ENCODE measurements at regions not wholly inside any gene's neighbourhood (a gene's known extent, or its start where the extent isn't known, plus 50 kb on each side); places are given as distances from the start of the nearest gene placed in this dataset.

DNA sequence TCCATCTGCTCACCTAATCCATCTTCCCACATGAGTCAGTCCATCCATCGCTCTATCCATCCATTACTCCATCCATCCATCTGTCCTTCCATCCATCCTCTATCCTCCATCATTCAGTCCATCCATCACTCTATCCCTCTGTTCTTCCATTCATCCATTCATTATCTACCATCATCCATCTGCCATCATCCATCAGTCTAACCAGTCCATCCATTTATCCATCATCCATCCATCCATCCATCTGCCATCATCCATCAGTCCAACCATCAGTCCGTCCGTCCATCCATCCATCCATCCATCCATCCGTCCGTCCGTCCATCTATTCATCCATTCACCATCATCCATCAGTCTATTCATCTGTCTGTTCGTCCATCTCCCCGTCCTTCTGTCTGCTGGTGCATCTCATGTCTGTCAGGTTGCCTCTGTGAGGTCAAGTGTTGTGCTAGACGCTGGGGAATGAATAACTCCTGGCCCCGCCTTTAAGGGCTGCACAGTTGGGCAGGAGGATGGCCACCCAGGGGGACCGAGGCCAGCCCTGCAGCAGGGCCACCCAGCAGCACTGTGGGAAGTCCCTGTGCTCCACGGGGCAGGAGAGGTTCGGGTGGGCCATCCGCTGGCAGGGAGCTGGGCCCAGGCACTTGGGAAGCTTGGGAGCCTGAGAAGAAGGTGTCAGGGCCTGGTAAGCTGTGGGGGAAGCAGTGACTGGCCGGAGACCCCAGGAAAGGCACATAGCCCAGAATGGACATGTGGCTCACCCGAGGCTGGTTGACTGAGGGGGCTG, 137.1 kb downstream of the CTTN start:
- Mint-ChIP-seq H3K9me3 (ENCODE audit: insufficient read depth) (no peaks in the 10 kb centered on the region), H3K4me1 (ENCODE audit: low read depth) (no peaks in the 10 kb centered on the region), H3K27ac (no peak overlapping the region), H3K4me3 (no peak overlapping the region), H3K27me3 (ENCODE audit: low read depth) (no peaks in the 10 kb centered on the region), H3K36me3 (ENCODE audit: low read depth) (no peaks in the 10 kb centered on the region)
- DNase-seq: no peak
- no peak for ATAC-seq
- ChIA-PET CTCF (no interaction called here), POLR2A (no interaction called here)

- H3K27me3 Mint-ChIP-seq (ENCODE audit: low read depth): no peaks in the 10 kb centered on the region
- POLR2A ChIA-PET: no interaction called here
Measured at GRCh38 chr11:70536051-70536877, 137.9 kb downstream of the CTTN start.

DNA sequence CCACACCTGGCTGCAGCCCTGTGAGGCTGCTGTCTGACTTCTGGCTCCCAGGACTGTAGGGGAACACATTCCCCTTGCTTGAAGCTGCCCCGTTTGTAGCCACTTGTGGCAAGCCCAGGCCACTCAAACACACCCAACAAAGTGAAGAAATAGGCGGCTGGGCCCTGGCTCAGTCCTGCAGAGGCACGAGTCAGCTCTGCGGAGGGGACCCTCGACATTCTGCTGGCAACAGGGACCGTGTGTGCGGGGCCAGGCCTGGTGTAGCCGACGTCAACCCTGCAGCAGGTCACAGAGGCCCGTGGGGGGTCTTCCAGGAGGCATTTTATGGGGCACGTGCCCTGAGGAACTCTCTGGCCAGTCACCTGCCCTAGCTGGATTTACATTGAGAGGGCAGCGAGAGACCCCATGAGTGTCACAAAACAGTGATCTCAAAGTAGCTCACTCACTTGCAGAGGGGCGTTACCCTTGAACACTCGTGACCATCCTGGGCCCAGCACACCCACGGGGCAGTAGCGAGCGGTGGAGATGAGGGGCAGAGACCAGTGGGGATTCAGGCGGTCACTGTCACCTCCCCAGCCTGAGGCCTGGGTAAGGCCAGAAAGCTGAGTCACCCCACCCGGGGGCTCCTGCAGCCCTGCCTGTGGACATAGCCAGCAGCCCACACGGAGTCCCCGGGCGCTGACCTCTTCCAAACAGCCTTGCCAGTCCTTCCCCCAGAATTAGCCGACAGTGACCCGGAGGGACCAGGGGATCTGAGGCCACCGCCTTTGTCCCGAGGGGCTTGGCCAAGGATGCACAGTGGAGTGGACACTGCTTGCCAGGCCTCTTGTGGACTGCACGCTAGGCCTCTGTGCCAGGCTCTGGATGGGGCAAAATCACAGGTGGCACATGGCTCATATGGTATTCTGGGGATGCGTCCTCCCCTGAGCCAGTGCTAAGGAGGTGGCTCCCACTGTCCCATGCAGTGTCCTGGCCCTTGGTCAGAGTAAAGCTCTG, 139.5 kb downstream of the CTTN start:
- Mint-ChIP-seq H3K4me1 (ENCODE audit: low read depth) (no peaks in the 10 kb centered on the region), H3K36me3 (ENCODE audit: low read depth) (no peaks in the 10 kb centered on the region), H3K9me3 (ENCODE audit: insufficient read depth) (no peaks in the 10 kb centered on the region), H3K27me3 (ENCODE audit: low read depth) (no peaks in the 10 kb centered on the region), H3K4me3 (no peak overlapping the region), H3K27ac (no peak overlapping the region)
- ATAC-seq (no peak), DNase-seq (no peak)
- POLR2A ChIA-PET: no interaction called here
- CTCF ChIA-PET: no interaction called here

More at GRCh38 chr11:70536051-70536877, 137.9 kb downstream of the CTTN start:
- H3K27ac Mint-ChIP-seq: no peak overlapping the region
- DNase-seq: no peak
- H3K36me3 Mint-ChIP-seq (ENCODE audit: low read depth): no peaks in the 10 kb centered on the region
- H3K4me3 Mint-ChIP-seq: no peak overlapping the region
- CTCF ChIA-PET: no interaction called here
- H3K4me1 Mint-ChIP-seq (ENCODE audit: low read depth): no peaks in the 10 kb centered on the region
- H3K9me3 Mint-ChIP-seq (ENCODE audit: insufficient read depth): no peaks in the 10 kb centered on the region
- no peak for ATAC-seq

GRCh38 chr11:70538641-70539359, 140.5 kb downstream of the CTTN start:
- H3K4me3 Mint-ChIP-seq: no peak overlapping the region
- no peak for ATAC-seq
- H3K9me3 Mint-ChIP-seq (ENCODE audit: insufficient read depth): no peaks in the 10 kb centered on the region
- no peaks in the 10 kb centered on the region for H3K27me3 Mint-ChIP-seq (ENCODE audit: low read depth)
- POLR2A ChIA-PET: no interaction called here
- no peaks in the 10 kb centered on the region for H3K36me3 Mint-ChIP-seq (ENCODE audit: low read depth)
- CTCF ChIA-PET: no interaction called here
- no peak overlapping the region for H3K27ac Mint-ChIP-seq
- no peaks in the 10 kb centered on the region for H3K4me1 Mint-ChIP-seq (ENCODE audit: low read depth)
- DNase-seq: no peak

DNA sequence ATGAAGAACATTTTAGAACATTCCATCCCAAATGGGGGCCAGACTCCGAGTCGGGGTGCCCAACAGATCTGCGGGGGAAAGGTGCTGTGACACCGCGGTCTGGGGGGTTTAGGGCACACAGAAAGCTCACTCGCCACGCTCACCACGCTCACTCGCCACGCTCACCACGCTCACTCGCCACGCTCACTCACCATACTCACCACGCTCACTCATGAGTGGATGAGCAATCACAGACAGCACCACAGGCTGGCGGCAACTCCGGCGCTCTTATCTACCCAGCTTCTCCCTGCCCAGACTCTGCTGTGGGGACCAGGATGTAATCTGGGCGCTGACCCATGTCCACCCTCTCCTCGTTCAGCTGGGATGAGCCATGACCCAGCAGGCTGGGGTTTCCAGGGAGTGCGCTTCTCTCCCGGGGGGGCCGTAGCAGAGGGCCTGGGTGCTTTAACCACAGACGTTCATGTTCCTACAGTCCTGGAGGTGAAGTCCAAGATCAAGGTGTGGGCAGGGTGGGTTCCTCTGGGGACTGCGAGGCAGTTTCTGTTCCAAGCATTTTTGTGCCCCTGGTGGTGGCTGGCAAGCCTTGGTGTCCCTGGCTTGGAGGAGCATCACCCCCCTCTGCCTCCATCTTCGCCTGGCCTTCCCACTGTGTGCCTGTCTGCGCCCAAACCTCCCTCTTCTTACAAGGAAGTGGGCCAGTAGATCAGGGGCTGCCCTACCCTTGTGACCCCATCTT, 141.2 kb downstream of the CTTN start:
- H3K27ac Mint-ChIP-seq: no peak overlapping the region
- H3K9me3 Mint-ChIP-seq (ENCODE audit: insufficient read depth): no peaks in the 10 kb centered on the region
- H3K27me3 Mint-ChIP-seq (ENCODE audit: low read depth): no peaks in the 10 kb centered on the region
- CTCF ChIA-PET: no interaction called here
- ATAC-seq (no peak), DNase-seq (no peak)
- H3K4me3 Mint-ChIP-seq: no peak overlapping the region
- no peaks in the 10 kb centered on the region for H3K36me3 Mint-ChIP-seq (ENCODE audit: low read depth)
- POLR2A ChIA-PET: no interaction called here
- H3K4me1 Mint-ChIP-seq (ENCODE audit: low read depth): no peaks in the 10 kb centered on the region

DNA sequence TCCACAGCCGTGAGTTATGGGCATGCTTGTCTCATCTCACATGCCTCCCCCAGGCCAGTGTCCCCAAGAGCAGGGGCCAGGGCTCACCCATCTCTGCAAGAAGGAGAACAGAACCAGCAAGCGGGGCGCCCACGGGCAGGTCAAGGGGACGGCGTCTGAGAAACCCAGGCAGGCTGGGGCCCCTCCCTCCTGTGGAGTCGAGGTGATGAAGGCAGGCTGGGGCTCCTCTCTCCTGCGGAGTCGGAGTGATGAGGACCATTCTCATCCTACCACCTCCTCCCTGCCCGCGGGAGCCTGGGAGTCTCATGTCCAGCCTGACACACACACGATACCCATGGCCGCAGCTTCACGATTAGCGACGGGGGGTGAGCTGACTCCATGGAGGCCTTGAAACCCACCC, 141.9 kb downstream of the CTTN start:
- no peak overlapping the region for H3K4me3 Mint-ChIP-seq
- DNase-seq (no peak), ATAC-seq (no peak)
- H3K9me3 Mint-ChIP-seq (ENCODE audit: insufficient read depth): no peaks in the 10 kb centered on the region
- ChIA-PET CTCF (no interaction called here), POLR2A (no interaction called here)
- H3K27ac Mint-ChIP-seq: no peak overlapping the region
- H3K36me3 Mint-ChIP-seq (ENCODE audit: low read depth): no peaks in the 10 kb centered on the region
- no peaks in the 10 kb centered on the region for H3K4me1 Mint-ChIP-seq (ENCODE audit: low read depth)
- no peaks in the 10 kb centered on the region for H3K27me3 Mint-ChIP-seq (ENCODE audit: low read depth)

- H3K4me3 Mint-ChIP-seq: no peak overlapping the region
- no peaks in the 10 kb centered on the region for H3K36me3 Mint-ChIP-seq (ENCODE audit: low read depth)
- ATAC-seq: no peak
- H3K4me1 Mint-ChIP-seq (ENCODE audit: low read depth): no peaks in the 10 kb centered on the region
- H3K27ac Mint-ChIP-seq: no peak overlapping the region
- H3K9me3 Mint-ChIP-seq (ENCODE audit: insufficient read depth): no peaks in the 10 kb centered on the region
- no peak for DNase-seq
- POLR2A ChIA-PET: no interaction called here
- CTCF ChIA-PET: no interaction called here
- no peaks in the 10 kb centered on the region for H3K27me3 Mint-ChIP-seq (ENCODE audit: low read depth)
Measured at GRCh38 chr11:70541176-70541575, 142.8 kb downstream of the CTTN start.

- no peak overlapping the region for H3K27ac Mint-ChIP-seq
- no peak for DNase-seq
- no peak overlapping the region for H3K4me3 Mint-ChIP-seq
- H3K9me3 Mint-ChIP-seq (ENCODE audit: insufficient read depth): no peaks in the 10 kb centered on the region
- H3K36me3 Mint-ChIP-seq (ENCODE audit: low read depth): no peaks in the 10 kb centered on the region
- no peaks in the 10 kb centered on the region for H3K27me3 Mint-ChIP-seq (ENCODE audit: low read depth)
- ChIA-PET CTCF (no interaction called here), POLR2A (no interaction called here)
- no peak for ATAC-seq
- no peaks in the 10 kb centered on the region for H3K4me1 Mint-ChIP-seq (ENCODE audit: low read depth)
Measured at GRCh38 chr11:70541699-70542098, 143.4 kb downstream of the CTTN start.

- Mint-ChIP-seq H3K27ac (no peak overlapping the region), H3K36me3 (ENCODE audit: low read depth) (no peaks in the 10 kb centered on the region), H3K4me3 (no peak overlapping the region), H3K9me3 (ENCODE audit: insufficient read depth) (no peaks in the 10 kb centered on the region), H3K4me1 (ENCODE audit: low read depth) (no peaks in the 10 kb centered on the region), H3K27me3 (ENCODE audit: low read depth) (no peaks in the 10 kb centered on the region)
- CTCF ChIA-PET: no interaction called here
- POLR2A ChIA-PET: no interaction called here
- DNase-seq: no peak
- no peak for ATAC-seq
Measured at GRCh38 chr11:70542406-70542805, 144.1 kb downstream of the CTTN start.

- H3K4me3 Mint-ChIP-seq: no peak overlapping the region
- H3K27ac Mint-ChIP-seq: no peak overlapping the region
- H3K4me1 Mint-ChIP-seq (ENCODE audit: low read depth): no peaks in the 10 kb centered on the region
- H3K9me3 Mint-ChIP-seq (ENCODE audit: insufficient read depth): no peaks in the 10 kb centered on the region
- H3K27me3 Mint-ChIP-seq (ENCODE audit: low read depth): no peaks in the 10 kb centered on the region
- ChIA-PET POLR2A (no interaction called here), CTCF (no interaction called here)
- H3K36me3 Mint-ChIP-seq (ENCODE audit: low read depth): no peaks in the 10 kb centered on the region
- no peak for DNase-seq
- ATAC-seq: no peak
Measured at GRCh38 chr11:70542811-70543210, 144.5 kb downstream of the CTTN start.

GRCh38 chr11:70543611-70544010, 145.3 kb downstream of the CTTN start:
- Mint-ChIP-seq H3K36me3 (ENCODE audit: low read depth) (no peaks in the 10 kb centered on the region), H3K27ac (no peak overlapping the region), H3K9me3 (ENCODE audit: insufficient read depth) (no peaks in the 10 kb centered on the region), H3K27me3 (ENCODE audit: low read depth) (no peaks in the 10 kb centered on the region), H3K4me3 (no peak overlapping the region), H3K4me1 (ENCODE audit: low read depth) (no peaks in the 10 kb centered on the region)
- DNase-seq (no peak), ATAC-seq (no peak)
- POLR2A ChIA-PET: no interaction called here
- CTCF ChIA-PET: no interaction called here

Data from activated CD8-positive, alpha-beta T cell treated with anti-CD3 and anti-CD28 coated beads, Interleukin-2, amount 10 ng/mL, durations not matched to agents 7 days and 5 days (primary cell).